ENCODE measurements at regions not wholly inside any gene's neighbourhood (a gene's known extent, or its start where the extent isn't known, plus 50 kb on each side); places are given as distances from the start of the nearest gene placed in this dataset.

GRCh38 chr12:124514996-124515932, 52.1 kb downstream of the NCOR2 start:
- TF ChIP-seq, protein P1, sequence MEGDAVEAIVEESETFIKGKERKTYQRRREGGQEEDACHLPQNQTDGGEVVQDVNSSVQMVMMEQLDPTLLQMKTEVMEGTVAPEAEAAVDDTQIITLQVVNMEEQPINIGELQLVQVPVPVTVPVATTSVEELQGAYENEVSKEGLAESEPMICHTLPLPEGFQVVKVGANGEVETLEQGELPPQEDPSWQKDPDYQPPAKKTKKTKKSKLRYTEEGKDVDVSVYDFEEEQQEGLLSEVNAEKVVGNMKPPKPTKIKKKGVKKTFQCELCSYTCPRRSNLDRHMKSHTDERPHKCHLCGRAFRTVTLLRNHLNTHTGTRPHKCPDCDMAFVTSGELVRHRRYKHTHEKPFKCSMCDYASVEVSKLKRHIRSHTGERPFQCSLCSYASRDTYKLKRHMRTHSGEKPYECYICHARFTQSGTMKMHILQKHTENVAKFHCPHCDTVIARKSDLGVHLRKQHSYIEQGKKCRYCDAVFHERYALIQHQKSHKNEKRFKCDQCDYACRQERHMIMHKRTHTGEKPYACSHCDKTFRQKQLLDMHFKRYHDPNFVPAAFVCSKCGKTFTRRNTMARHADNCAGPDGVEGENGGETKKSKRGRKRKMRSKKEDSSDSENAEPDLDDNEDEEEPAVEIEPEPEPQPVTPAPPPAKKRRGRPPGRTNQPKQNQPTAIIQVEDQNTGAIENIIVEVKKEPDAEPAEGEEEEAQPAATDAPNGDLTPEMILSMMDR (IDR thresholded peaks at IDR 0.05; ENCODE audit: low read depth, low read length): no peak
- TF ChIP-seq EZH2phosphoT487 (IDR thresholded peaks at IDR 0.05; ENCODE audit: low read depth): no peak

Measured in OCI-LY3 (cell line).